GM23248 (cell line): ENCODE measurements at regions not wholly inside any gene's neighbourhood (a gene's known extent, or its start where the extent isn't known, plus 50 kb on each side); places are given as distances from the start of the nearest gene placed in this dataset.

Experiments used
- DNase-seq: peaks from one replicate; pipeline ENCODE4 v3.0.0-alpha.2; 2015
- H2AFZ ChIP-seq: fragments of 200-600 bp; sonication (generic); 2 replicates; pipeline ENCODE4 v1.6.1; 2016; ENCODE audit warnings: antibody characterized with exemption
- H3F3A ChIP-seq: fragments of 200-600 bp; sonication (generic); 2 replicates; pipeline ENCODE4 v1.6.1; 2016; ENCODE audit warnings: mild to moderate bottlenecking, antibody characterized with exemption, mixed run types; ENCODE audit not compliant: insufficient read depth
- H3K27ac ChIP-seq: fragments of 200-600 bp; sonication (generic); 2 replicates; pipeline ENCODE4 v1.5.1; 2016; ENCODE audit warnings: mild to moderate bottlenecking
- H3K27me3 ChIP-seq: fragments of 200-600 bp; sonication (generic); replicated peaks from 2 replicates; pipeline ENCODE4 v1.6.1; 2016; ENCODE audit warnings: mild to moderate bottlenecking; ENCODE audit not compliant: insufficient read depth
- H3K36me3 ChIP-seq: fragments of 200-600 bp; sonication (generic); 2 replicates; pipeline ENCODE4 v1.6.1; 2016; ENCODE audit warnings: low read depth, mild to moderate bottlenecking
- H3K4me1 ChIP-seq: fragments of 200-600 bp; sonication (generic); 2 replicates; pipeline ENCODE4 v1.6.1; 2016; ENCODE audit warnings: mild to moderate bottlenecking; ENCODE audit not compliant: insufficient read depth
- H3K4me2 ChIP-seq: fragments of 200-600 bp; sonication (generic); one replicate; pipeline ENCODE4 v1.6.1; 2016; ENCODE audit warnings: mild to moderate bottlenecking; ENCODE audit not compliant: unreplicated experiment
- H3K4me3 ChIP-seq: fragments of 200-600 bp; sonication (generic); 2 replicates; pipeline ENCODE4 v1.5.1; 2016; ENCODE audit warnings: mild to moderate bottlenecking
- H3K79me2 ChIP-seq: fragments of 200-600 bp; sonication (generic); 2 replicates; pipeline ENCODE4 v1.6.1; 2016; ENCODE audit warnings: mild to moderate bottlenecking; ENCODE audit not compliant: insufficient read depth
- H3K9ac ChIP-seq: fragments of 200-600 bp; sonication (generic); 2 replicates; pipeline ENCODE4 v1.6.1; 2016; ENCODE audit warnings: mild to moderate bottlenecking
- H3K9me2 ChIP-seq: fragments of 200-600 bp; sonication (generic); 2 replicates; pipeline ENCODE4 v1.6.1; 2016; ENCODE audit warnings: mixed run types, mild to moderate bottlenecking, moderate library complexity; ENCODE audit not compliant: insufficient read depth
- H3K9me3 ChIP-seq: fragments of 200-600 bp; sonication (generic); one replicate; pipeline ENCODE4 v1.6.1; 2017; ENCODE audit warnings: low read depth
- H4K20me1 ChIP-seq: fragments of 200-600 bp; sonication (generic); 2 replicates; pipeline ENCODE4 v1.6.0; 2016; ENCODE audit not compliant: insufficient read depth
- EZH2 ChIP-seq: fragments of 200-600 bp; sonication (generic); IDR thresholded peaks from 2 replicates; pipeline ENCODE4 v1.6.1; 2018; ENCODE audit warnings: antibody characterized with exemption, mild to moderate bottlenecking; ENCODE audit not compliant: insufficient read depth, poor library complexity, severe bottlenecking
- EZH2phosphoT487 ChIP-seq: fragments of 200-600 bp; sonication (generic); IDR thresholded peaks from 2 replicates; pipeline ENCODE4 v1.6.1; 2018; ENCODE audit warnings: antibody characterized with exemption, moderate library complexity, mild to moderate bottlenecking, low read depth; ENCODE audit not compliant: insufficient read depth
- WGBS, 2 experiments: methylation state at CpG; one replicate each; pipeline ENCODE4 v1.1.6; 2015 to 2017; ENCODE audit warnings: low lambda C conversion rate in 2 of 2, low coverage in 1 of 2; ENCODE audit errors: missing lambda C conversion rate in 2 of 2; 5-methylcytosine and 5-hydroxymethylcytosine counted together
- in situ Hi-C: fragments of 300-500 bp; cut with MboI; formaldehyde crosslinking; loops from 2 replicates; pipeline ENCODE4 v1.15.0; 2020

DNA sequence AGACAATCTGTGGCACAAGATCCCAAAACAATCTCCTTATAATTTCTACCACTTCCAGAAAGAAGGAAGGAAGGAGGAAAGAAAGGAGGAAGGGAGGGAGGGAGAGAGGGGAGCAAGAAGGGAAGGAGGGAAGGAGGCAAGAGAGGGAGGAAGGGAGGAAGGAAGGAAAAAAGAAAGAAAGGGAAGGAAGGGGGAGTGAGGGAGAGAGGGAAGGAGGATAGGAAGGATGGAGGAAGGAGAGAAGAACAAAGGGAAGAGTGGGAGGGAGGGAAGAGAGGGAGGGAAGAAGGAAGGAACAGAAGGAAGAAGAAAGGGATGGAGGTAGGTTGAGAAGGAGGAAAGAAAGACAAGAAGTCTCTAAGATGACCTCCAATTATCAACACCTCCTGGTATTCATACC lies 185.5 kb upstream of the NFE2L3 start:
- Histone ChIP-seq H3K9me2 (no peaks in the 10 kb centered on the region), H4K20me1 (no peaks in the 10 kb centered on the region), H3K27ac (no peak overlapping the region), H3K9ac (no peak overlapping the region), H3K36me3 (no peaks in the 10 kb centered on the region), H3K27me3 (peaks cover 4% of the 10 kb centered on the region; the same call in 1 of the 2 replicates), H3F3A (no peaks in the 10 kb centered on the region), H2AFZ (no peak overlapping the region), H3K9me3 (no peaks in the 10 kb centered on the region), H3K79me2 (no peaks in the 10 kb centered on the region), H3K4me2 (no peak overlapping the region), H3K4me1 (no peaks in the 10 kb centered on the region), H3K4me3 (no peak overlapping the region)
- TF ChIP-seq EZH2phosphoT487 (no peak), EZH2 (no peak)
- in situ Hi-C loops, result no loop called here
- no peak for DNase-seq

DNA sequence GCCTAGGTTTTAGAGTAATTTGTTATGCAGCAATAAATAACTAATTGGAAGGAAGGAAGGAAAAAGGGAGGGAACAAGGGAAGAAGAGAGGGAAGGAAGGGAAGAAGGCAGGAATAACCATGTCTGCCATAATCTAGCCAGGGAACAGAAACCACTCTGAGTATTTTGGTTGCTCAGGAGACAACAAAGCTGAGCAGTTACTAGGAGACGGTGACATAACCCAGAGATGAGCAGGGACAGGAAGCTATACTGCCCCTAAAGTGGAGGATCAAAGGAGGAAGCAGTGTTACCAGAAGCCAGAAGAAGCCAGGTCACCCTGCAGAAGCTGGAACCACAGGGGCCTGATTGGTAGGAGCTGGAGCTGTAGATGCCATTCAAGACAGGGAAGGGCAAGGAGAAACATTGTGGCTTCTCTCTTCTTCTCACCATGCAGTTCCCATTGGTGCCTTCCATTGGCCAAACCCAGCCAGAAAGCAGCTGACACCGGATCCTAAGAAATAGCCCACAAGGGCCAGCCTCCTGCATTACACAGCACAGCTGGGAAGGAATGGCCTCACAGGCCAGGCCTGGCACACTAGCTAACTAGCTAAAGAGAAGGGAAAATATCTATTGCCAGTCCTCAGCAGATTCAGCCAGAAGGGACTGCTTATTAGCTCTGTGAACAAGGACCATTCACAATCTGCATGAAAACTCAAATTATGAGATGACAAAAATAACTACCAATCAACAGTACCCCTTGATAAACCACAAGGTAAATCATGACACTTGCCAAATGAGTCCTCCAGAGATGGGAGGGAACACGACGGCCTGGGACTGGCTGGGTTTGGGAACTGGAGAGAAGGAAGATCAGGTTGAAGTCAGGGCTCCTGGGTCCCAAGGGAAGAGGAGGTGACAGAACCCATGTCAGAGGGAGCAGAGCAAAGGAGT lies 184.5 kb upstream of the NFE2L3 start:
- no peaks in the 10 kb centered on the region for H3K9me3 ChIP-seq
- no peaks in the 10 kb centered on the region for H4K20me1 ChIP-seq
- H3K79me2 ChIP-seq, result no peaks in the 10 kb centered on the region
- WGBS, 2 experiments, result 45 to 49% methylated on average over 4 of the region's 4 CpGs
- in situ Hi-C loops, result no loop called here
- no peak for TF ChIP-seq EZH2
- TF ChIP-seq EZH2phosphoT487, result no peak
- peaks cover 4% of the 10 kb centered on the region; the same call in 1 of the 2 replicates for H3K27me3 ChIP-seq
- no peak overlapping the region for H3K9ac ChIP-seq
- H3F3A ChIP-seq, result no peaks in the 10 kb centered on the region
- H3K27ac ChIP-seq, result no peak overlapping the region
- H3K9me2 ChIP-seq, result no peaks in the 10 kb centered on the region
- no peak for DNase-seq
- no peak overlapping the region for H3K4me3 ChIP-seq
- no peak overlapping the region for H3K4me2 ChIP-seq
- no peaks in the 10 kb centered on the region for H3K36me3 ChIP-seq
- no peak overlapping the region for H2AFZ ChIP-seq
- no peaks in the 10 kb centered on the region for H3K4me1 ChIP-seq

DNA sequence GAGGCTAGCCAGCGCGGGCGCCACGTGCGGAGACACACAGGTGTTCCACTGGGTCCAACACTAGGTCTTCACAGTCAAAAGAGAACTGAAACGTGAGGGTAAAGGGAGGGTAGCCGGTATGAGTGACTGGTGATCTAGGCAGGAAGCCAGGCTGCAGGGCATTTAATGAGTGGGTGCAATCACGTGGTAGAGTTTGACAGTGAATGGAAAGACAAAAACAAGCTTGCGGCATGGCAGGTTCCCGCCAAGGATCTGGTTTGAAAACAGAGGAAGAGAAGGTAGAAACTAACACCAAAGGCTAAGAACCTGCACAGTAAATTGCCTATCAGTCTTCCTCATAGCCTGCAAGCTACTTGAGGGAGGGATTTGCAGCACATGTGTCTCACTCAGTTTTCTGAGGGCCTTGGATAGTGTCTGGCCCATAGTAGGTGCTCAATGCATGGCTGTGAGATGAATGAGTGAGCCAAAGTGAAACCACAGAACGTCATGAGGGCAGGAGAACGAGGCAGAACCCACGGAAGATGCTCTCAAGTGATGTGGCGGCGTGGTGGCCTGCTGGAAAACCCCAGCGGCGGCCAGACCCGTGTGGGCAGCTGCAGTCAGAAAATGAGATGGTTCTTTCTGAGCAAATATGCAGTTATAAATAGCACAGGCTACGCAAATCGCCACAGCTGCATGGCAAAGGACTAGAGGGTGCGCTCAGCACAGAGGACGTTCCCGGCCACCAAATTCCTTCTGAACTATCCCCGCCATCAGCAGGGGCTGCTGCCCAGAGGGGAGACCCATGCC lies 183.6 kb upstream of the NFE2L3 start:
- Histone ChIP-seq H3K4me1 (no peaks in the 10 kb centered on the region), H3K9ac (no peak overlapping the region), H3K4me2 (no peak overlapping the region), H3F3A (no peaks in the 10 kb centered on the region), H3K9me2 (no peaks in the 10 kb centered on the region), H2AFZ (no peak overlapping the region), H3K4me3 (no peak overlapping the region), H3K27ac (no peak overlapping the region), H3K36me3 (no peaks in the 10 kb centered on the region), H3K9me3 (no peaks in the 10 kb centered on the region), H3K79me2 (no peaks in the 10 kb centered on the region), H4K20me1 (no peaks in the 10 kb centered on the region), H3K27me3 (peaks cover 4% of the 10 kb centered on the region; the same call in 1 of the 2 replicates)
- WGBS, 2 experiments, result 64 to 68% methylated on average over 24 of the region's 24 CpGs
- no peak for DNase-seq
- in situ Hi-C loops, result no loop called here
- TF ChIP-seq EZH2phosphoT487, result no peak
- TF ChIP-seq EZH2, result no peak

DNA sequence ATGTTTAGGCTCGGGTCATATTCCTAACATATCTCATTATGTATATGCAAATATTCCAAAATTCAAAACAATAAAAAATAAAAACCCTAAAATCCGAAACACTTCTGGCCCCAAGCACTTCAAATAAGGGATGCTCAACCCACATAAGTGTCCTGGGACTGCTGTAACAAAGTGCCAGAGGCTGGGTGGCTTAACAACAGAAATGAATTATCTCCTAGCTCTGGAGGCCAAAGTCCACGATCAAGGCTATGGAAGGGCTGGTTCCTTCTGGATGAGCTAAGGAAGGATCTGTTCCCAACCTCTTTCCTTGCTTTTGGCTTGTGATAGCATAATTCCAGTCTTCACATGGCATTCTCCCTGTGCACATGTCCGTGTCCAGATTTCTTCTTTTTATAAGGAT lies 181.6 kb upstream of the NFE2L3 start:
- in situ Hi-C loops, result no loop called here
- TF ChIP-seq EZH2phosphoT487 (no peak), EZH2 (no peak)
- WGBS, 2 experiments, result 17 to 25% methylated on average over 4 of the region's 4 CpGs
- Histone ChIP-seq H3K27me3 (no peaks in the 10 kb centered on the region), H3K9ac (no peak overlapping the region), H3K36me3 (no peaks in the 10 kb centered on the region), H4K20me1 (no peaks in the 10 kb centered on the region), H3K27ac (no peak overlapping the region), H3K4me1 (no peaks in the 10 kb centered on the region), H3K79me2 (no peaks in the 10 kb centered on the region), H3K4me2 (no peak overlapping the region), H3K9me3 (no peaks in the 10 kb centered on the region), H3K9me2 (no peaks in the 10 kb centered on the region), H3K4me3 (no peak overlapping the region), H3F3A (no peaks in the 10 kb centered on the region), H2AFZ (no peak overlapping the region)
- no peak for DNase-seq
